ENCODE measurements at regions not wholly inside any gene's neighbourhood (a gene's known extent, or its start where the extent isn't known, plus 50 kb on each side); places are given as distances from the start of the nearest gene placed in this dataset.
"Not testable (repeated sequence)": the region's sequence is repeated elsewhere in the genome, so short reads cannot be mapped to it uniquely, and the experiment has no call there.

DNA sequence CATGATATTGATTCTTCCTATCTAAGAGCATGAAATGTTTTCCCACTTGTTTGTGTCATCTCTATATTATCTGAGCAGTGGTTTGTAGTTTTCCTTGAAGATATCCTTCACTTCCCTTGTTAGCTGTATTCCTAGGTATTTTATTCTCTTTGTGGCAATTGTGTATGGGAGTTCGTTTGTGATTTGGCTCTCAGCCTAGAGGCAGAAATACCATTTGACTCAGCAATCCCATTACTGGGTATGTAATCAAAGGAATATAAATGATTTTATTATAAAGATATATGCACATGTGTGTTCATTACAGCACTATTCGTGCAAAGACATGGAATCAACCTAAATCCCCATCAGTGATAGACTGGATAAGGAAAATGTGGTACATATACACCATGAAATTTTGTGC lies 172.7 kb upstream of the IL15 start:
- no peak for DNase-seq

DNA sequence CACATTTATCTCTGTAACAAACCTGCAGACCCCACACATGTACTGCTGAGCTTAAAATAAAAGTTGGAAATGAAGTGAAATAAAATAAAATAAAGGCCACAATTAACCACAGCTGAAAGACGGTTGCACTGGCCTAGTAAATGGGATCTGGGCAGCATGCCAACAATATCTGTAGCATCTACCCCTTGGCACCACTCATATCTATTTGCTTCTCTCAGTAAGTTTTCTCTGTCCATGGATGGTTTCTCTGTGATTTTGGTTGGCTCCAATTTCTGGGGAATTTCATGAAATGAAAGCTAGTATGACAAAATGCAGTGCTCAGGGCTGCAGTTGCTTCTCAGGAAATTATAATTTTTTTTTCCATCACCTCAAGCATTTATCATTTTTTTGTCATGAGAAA lies 172.0 kb upstream of the IL15 start:
- no peak for DNase-seq

DNA sequence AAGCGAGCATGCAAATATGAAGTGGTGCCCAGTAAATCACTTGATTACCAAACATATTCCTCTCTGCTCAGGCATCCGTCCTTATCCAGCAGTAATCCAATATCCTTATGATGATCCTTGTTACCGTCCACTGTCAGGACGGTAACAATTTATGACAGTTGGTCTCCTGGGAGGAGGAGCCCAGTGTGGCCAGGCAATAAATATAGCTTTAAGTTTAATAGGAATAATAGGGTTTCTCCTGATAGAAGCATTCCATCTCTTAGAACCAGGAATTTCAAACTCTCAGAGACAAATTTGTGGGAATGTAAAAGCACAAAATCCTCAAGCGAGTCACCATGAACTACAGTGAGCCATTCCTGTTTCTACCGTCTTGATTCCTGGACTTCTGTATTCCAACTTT lies 171.2 kb upstream of the IL15 start:
- DNase-seq: no peak

DNA sequence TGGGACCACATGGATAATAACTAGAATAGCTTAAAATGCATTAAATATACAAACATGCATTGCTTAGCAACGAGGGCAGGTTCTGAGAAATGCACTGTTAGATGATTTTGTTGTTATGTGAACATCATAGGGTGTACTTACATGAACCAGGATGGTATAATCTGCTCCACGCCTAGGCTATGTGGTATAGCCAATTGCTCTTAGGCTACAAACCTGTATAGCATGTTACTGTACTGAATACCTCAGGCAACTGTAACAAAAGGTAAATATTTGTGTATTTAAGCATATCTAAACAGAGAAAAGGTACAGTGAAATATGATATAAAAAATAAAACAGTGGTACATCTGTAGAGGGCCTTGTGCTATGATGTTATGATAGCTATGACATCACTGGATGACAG lies 169.2 kb upstream of the IL15 start:
- DNase-seq: no peak

DNA sequence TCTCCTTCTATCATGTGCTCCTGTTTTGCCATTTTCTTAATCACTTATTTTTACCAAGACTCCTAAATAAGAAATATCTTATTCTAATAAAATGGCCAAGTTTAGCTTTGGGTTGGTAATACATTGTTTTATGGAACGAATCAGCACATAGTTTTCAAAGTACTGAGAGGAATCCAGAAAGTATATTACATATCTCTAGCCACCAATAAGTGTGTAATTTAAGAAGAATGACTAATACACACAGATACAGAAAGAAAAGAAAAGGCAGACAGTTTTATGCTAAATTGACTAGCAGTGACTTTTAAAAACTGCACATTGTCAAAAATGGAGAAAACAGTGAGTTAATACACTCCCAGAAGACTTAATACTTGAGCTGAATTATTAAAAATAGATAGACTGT lies 167.0 kb upstream of the IL15 start:
- DNase-seq: no peak

DNA sequence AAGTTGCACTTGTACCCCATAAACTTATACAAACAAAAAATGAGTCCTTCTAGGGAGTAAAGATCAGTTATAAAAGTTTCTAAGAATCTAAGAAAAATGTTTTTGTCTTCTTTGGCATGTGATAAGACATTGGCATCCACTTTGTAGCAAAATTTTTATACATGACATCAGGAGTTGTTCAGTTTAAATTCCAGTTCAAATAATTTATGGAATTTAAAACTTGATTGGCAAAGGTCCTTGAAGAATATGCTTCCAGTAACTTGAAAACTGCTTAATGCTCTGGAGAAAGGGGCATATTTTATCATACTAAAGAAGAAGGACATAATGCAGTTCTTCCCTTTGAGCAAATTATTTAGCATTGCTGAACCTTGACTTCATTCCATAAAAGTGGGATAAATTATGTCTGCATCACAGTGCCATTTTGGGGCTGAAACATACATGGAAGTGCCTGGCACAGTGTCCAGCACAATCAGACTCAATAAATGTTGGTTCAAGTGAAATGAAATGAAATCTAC lies 163.3 kb upstream of the IL15 start:
- no peak for DNase-seq

DNA sequence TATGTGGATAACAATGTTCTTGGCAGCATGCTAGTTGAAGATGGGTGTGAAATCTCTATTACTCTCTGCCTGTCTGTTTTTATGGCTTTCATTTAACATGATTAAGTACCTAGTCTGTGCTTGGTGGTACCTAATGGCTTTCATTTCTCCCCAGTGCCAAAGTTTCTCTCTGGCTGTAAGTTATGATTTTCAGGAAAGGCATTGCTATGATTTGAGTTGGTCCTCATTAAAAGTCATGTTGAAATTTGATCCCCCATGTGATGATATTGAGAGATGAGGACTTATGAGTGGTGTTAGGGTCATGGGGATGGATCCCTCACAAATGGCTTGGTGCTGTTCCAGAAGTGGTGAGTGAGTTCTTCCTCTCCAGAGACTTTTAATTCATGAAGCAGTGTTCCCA lies 162.4 kb upstream of the IL15 start:
- DNase-seq: no peak

DNA sequence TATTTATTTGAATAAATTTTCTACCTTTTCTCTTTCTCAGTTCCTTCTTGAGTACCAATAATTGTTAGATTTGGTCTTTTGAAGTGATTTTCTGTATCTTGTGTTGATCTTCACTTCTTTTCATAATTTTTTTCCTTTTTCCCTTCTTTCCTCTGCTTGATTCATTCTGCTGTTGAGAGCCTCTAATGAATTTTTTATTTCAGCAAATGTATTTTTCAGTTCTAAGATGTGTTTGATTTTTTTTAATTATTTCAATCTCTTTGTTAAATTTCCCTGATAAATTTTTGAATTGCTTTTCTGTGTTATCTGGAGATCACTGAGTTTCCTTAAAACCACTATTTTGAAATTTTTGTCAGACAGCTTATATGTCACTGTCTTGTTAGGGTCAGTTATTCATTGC lies 155.4 kb upstream of the IL15 start:
- no peak for DNase-seq

DNA sequence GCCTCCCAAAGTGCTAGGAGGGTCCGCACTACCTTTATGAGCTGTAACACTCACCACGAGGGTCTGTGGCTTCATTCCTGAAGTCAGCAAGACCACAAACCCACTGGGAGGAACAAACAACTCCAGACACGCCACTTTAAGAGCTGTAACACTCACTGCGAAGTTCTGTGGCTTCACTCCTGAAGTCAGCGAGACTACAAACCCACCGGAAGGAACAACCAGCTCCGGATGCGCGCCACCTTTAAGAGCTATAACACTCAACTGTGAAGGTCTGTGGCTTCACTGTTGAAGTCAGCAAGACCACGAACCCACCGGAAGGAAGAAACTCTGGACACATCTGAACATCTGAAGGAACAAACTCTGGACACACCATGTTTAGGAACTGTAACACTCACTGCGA lies 152.1 kb upstream of the IL15 start:
- not testable (repeated sequence) for DNase-seq

DNA sequence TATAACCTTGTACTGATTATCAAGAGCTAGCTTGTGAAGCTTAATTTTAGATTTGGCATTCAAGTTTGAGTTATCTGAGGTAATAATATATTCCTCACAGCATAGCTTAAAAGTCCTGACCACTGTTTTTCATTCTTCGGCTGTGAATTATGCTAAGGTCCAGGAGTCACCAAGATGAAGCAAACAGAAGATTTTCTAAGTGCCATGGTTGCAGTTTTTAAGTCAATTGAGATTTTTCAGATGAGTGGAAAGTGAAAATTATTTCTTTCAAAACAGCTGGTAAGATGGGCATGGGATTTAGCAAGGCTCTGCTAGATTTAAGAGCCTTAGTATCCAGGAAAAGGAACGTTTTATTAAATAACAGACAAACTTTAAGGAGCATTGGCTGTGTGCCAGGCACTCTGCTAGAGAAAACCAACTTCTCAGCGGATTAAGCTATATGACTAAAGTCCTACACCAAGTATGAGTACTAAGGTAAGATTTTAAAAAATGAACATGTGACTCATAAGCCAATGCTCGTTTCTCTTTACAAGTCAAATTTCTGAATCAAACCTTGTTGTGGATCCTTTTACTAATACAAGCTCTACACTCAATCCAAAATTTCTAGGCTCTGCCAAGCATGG lies 149.9 kb upstream of the IL15 start:
- DNase-seq: no peak

DNA sequence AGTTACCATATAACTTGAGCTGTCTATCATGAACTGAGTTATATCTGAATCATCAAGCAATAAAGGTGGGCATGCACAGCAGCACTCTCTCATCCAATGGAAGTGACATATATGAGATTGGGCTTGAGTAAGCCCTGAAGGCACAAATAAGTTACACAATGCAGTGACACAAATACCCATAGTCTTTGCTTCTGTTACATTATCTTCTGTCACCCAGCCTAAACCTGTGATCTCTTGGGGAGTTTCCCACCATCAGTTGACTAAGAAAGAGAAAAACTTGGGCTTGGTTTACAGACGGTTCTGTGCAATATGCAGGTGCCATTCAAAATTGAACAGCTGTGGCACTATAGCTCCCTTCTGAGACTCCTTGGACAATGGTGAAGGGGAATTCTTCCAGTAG lies 138.8 kb upstream of the IL15 start:
- DNase-seq: no peak

DNA sequence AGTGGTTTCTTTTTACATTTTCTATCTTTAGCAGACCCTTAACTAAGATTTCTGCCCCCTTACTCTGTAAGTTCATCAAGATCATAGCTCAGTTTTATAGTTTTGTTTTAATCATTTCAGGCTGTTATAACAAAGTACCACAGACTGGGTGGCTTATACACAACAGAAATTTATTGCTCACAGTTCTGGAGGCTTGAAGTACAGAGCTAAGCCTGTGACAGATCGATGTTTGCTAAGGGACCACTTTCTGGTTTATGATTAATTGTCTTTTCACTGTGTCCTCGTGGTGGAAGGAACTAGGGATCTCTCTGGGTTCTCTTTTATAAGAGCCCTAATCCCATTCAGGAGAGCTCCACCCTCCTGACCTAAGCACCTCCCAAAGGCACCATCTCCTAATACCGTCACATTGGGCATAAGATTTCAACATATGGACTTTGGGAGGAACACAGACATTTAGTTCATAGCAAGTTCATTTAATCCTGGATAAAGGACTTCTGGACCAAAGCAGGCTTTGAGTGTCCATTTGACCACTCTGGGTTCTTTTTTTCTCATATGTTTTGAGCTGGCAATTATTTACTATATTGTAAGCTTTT lies 137.0 kb upstream of the IL15 start:
- DNase-seq: no peak

DNA sequence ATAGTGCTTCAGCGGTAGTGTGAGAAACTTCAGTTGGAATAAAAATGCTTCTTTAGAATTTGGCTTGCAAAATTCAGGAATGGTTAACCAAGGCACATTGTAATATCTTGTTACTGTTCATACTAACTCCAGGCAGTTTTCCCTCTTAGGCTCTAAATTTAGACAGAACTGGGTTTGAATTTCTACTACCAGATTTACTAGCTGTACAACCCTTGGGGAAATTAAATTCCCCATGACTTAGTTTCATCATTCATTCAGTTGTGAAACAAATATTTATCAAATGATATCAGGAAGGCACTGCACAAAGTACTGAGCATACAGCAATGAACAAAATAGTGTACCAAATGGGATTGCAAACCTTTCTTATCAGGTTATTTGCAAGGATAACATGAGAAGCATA lies 135.0 kb upstream of the IL15 start:
- no peak for DNase-seq

DNA sequence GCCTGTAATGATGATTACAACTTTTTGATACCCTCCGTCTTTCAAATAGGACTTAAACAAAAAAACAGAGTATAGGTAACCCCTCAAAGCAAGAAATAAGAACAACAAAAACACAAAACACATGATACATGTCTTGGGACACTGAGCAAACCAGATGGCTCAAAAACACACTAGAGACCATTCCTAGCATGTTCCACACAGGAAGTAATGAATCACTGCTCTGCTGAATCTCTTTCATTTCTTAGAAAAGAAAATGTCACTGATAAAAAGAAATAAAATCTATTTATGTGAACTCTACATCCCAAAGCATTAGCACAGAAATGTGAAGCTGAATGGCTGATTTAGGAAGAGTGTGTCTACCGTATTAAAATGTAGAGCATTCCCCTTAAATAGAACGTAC lies 134.5 kb upstream of the IL15 start:
- DNase-seq: no peak

DNA sequence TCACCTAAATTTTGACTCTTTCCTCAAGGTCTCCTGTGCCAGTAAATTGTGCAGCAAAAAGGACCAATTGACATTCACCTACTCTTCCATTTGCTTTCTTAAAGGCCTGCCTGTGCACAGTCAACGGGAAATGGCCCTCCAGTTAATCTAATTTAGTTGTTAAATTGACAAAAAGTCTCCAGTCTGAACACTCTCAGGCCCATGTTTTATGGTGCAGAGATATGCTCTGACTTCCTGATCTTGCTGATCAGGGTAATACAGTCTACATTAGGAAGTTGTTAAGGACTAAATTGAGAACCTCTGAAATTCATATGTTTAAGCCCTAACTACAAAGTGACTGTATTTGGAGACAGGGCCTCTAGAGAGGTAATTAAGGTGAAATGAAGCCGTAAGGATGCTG lies 133.6 kb upstream of the IL15 start:
- DNase-seq: no peak

DNA sequence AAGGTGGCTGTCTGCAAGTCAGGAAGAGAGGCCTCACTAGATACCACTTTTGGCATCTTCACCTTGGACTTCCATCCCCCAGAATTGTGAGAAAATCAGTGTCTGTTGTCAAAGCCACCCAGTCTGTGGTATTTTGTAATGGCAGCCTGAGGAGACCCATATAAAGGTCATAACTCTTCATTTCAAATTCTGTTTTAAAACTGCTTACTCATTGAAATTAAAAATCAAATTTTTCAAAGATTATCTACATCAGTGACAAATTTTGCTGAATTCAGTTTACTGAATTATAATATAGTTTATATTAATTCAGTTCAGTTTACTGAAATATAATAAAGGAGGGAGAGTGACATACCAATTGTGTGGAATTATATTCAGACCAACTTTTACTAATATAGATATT lies 133.1 kb upstream of the IL15 start:
- DNase-seq: no peak

DNA sequence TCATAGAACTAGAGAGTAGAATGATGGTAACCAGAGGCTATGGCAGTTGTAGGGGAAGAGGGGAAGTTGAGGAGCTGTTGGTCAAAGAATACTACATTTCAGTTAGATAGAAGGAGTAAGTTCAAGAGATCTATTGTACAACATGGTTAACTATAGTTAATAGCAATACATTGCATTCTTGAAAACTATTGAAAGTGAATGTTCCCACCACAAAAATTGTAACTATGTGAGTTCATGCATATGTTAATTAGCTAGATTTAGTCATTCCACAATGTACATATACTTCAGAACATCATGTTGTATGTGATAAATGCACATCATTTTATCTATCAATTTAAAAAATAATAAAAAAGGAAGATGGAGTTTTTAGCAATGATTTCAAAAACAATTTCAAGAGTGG lies 125.3 kb upstream of the IL15 start:
- no peak for DNase-seq

DNA sequence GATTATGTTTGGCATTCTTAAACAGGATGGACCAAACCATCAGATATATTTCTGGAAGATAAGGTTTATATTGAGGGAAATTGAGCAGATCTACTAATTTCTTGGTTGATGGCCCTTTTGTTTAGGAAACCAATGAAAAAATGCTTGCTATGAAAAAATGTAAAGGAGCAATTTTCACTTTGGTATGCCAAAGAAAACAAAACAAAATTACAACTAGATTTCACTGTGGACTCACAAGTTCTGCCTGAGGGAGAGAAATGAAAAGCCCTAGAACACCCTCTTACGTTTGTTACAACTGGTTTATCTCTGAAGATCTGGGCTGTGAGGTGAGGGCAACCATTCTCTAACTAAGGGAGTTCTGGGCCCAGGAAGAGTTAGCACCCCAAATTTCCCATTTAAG lies 122.5 kb upstream of the IL15 start:
- DNase-seq: no peak

DNA sequence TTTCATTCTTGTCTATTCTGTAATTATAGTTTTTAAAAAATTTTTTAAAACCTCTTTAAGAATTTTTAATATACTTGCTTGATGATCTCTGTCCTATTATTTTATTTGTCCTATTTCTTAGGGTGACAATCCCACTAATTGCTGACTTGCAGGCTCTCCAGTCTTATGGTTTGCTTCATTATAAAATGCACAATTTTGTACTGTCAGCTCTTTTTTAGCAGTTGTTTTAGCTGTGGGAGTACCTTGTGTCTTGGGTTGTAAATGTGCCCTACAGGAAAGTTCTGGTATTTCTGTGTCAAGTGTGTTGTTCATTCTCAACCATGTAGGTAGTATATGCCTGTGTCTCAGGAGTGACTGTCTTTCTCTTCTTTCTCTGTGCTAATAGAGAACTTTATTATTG lies 118.2 kb upstream of the IL15 start:
- no peak for DNase-seq

DNA sequence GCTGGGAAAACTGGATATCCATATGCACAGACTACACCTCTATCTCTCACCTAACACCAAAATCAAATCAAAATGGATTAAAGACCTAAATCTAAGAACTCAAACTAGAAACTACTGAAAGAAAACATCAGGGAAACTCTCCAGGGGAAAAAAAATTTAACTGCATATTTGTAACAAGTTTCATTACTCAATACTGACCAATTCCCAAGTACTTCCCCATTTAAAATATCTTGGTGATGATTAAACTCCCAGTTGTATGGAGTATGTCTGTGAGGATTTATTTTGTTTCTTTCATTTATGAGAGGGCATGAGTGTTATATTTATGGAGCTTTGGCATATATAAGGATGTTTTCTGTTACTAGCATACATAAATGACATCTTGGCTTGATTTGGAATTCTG lies 112.3 kb upstream of the IL15 start:
- no peak for DNase-seq

DNA sequence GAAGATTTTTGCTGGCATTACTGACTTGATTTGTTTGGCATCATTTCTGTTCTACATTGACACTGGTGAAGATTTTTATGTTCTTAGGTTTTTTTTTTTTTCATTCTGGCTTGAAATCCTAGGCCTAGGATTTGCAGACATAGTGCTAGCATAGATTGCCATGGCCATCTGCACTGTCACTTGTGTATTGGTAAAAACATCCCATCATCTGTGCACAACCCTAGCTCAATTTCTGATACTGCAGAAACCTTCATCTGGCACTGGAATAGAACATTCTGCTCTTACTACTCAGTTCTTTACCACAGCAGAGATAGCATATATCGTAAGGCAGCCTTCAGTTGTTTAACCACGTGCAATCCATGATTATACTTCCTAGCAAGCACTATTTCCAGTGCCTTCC lies 111.5 kb upstream of the IL15 start:
- no peak for DNase-seq

DNA sequence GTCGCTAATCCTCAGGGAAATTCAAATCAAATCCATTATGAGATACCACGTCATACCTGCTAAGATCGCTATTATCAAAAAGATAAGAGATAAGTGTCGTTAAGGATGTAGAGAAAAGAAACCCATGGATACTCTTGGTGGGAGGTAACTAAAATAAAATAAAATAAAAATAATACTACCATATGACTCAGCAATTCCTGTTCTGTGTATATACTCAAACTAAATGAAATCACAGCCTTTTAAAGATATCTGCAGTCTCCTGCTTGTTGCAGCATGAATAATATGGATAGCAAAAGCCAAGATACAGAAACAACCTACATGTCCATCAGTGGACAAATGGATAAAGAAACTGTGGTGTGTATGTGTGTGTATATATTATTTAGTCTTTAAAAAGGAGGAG lies 105.8 kb upstream of the IL15 start:
- DNase-seq: no peak

DNA sequence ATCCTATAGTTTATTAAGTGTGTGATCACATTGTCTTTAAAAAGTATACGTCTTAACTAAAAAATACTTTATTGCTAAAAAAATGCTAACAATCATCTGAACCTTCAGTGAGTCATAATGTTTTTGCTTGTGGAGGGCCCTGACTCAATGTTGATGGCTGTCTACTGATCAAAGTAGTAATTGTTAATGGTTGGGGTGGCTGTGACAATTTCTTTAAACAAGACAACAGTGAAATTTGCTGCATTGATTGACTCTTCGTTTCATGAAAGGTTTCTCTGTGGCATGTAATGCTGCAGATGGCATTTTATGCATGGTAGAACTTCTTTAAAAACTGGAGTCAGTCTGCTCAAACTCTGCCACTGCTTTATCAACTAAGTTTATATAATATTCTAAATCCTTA lies 101.4 kb upstream of the IL15 start:
- no peak for DNase-seq

DNA sequence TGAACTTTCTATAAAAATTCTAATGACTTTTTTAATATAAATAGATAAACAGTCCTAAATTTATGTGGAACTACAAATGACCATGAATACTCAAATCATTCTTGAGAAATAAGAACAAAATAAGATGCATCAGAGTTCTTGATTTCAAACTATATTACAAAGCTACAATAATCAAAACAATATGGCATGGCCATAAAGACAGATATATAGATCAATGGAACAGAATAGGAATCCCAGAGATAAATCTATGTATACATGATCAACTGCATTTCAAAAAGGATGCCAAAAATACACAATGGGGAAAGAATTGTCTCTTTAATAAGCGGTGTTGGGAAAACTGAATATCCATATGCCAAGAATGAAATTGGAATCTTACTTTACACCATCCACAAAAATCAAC lies 98.4 kb upstream of the IL15 start:
- DNase-seq: no peak

DNA sequence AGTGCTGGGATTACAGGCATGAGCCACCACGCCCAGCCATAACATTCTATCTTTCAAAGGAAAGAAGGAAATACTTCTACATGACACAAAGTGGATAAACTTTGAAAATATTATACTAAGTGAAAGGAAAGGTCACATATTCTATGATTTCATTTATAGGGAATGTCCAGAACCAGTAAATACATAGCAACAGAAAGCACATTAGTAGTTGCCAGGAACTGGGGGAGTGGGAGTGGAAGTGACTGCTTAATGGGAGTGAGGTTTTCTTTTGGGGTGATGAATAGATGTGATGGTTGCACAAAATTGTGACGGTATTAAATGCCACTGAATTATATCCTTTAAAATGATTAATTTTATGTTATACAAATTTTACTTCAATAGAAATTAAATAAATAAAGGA lies 95.7 kb upstream of the IL15 start:
- DNase-seq: no peak
